Endodermal cell (in vitro differentiated cells): ENCODE measurements at regions not wholly inside any gene's neighbourhood (a gene's known extent, or its start where the extent isn't known, plus 50 kb on each side); places are given as distances from the start of the nearest gene placed in this dataset.
"Not testable (repeated sequence)": the region's sequence is repeated elsewhere in the genome, so short reads cannot be mapped to it uniquely, and the experiment has no call there.

Experiments
- DNase-seq: peaks from one replicate; pipeline ENCODE4 v3.0.0-alpha.2; 2017
- H3K27ac ChIP-seq: 2 replicates; pipeline ENCODE4 v1.5.1; 2013; ENCODE audit warnings: mild to moderate bottlenecking, low read depth, low read length, moderate library complexity
- H3K27me3 ChIP-seq: 2 replicates; pipeline ENCODE4 v1.6.1; 2013; ENCODE audit warnings: mild to moderate bottlenecking, low read length, moderate library complexity; ENCODE audit not compliant: insufficient read depth, control insufficient read depth, poor library complexity, severe bottlenecking
- H3K36me3 ChIP-seq: 2 replicates; pipeline ENCODE4 v1.7.0; 2013; ENCODE audit warnings: mild to moderate bottlenecking, low read length, moderate library complexity; ENCODE audit not compliant: control insufficient read depth, insufficient read depth
- H3K4me1 ChIP-seq: one replicate; pipeline ENCODE4 v1.7.0; 2013; ENCODE audit warnings: low read length; ENCODE audit not compliant: control insufficient read depth, insufficient read depth
- H3K4me3 ChIP-seq: 2 replicates; pipeline ENCODE4 v1.5.1; 2013; ENCODE audit warnings: mild to moderate bottlenecking, low read length, moderate library complexity
- H3K9ac ChIP-seq: 2 replicates; pipeline ENCODE4 v1.6.1; 2013; ENCODE audit warnings: mild to moderate bottlenecking, low read length, moderate library complexity; ENCODE audit not compliant: poor library complexity, severe bottlenecking; ENCODE audit errors: extremely low read depth
- H3K9me3 ChIP-seq: 2 replicates; pipeline ENCODE4 v1.6.1; 2013; ENCODE audit warnings: mild to moderate bottlenecking, low read length, moderate library complexity; ENCODE audit not compliant: control insufficient read depth
- H3K27ac Mint-ChIP-seq: 2 replicates; pipeline ENCODE4 v1.8.0; 2020; ENCODE audit warnings: mixed read lengths
- H3K27me3 Mint-ChIP-seq: 2 replicates; pipeline ENCODE4 v1.8.0; 2021; ENCODE audit warnings: mild to moderate bottlenecking, mixed read lengths; ENCODE audit not compliant: insufficient read depth
- H3K36me3 Mint-ChIP-seq: 2 replicates; pipeline ENCODE4 v1.8.0; 2020; ENCODE audit warnings: low read depth, mixed read lengths
- H3K4me1 Mint-ChIP-seq: 2 replicates; pipeline ENCODE4 v1.8.0; 2020; ENCODE audit warnings: mixed read lengths
- H3K4me3 Mint-ChIP-seq: 2 replicates; pipeline ENCODE4 v1.8.0; 2020; ENCODE audit warnings: mild to moderate bottlenecking, moderate library complexity, mixed read lengths
- H3K9me3 Mint-ChIP-seq: 2 replicates; pipeline ENCODE4 v1.8.0; 2020; ENCODE audit warnings: mild to moderate bottlenecking, mixed read lengths
- CTCF ChIP-seq: fragments of 200-600 bp; sonication (generic); conservative IDR thresholded peaks from 2 replicates; pipeline ENCODE4 v1.5.0; 2021; ENCODE audit warnings: antibody characterized with exemption, mild to moderate bottlenecking
- WGBS, 2 experiments: methylation state at CpG; one replicate each; pipeline versions ENCODE4 v1.1.5 to v1.1.7; 2013; ENCODE audit warnings: missing lambda C conversion rate in 2 of 2, mixed read lengths in 1 of 2; ENCODE audit not compliant: insufficient coverage in 1 of 2, insufficient read length in 1 of 2; 5-methylcytosine and 5-hydroxymethylcytosine counted together

- H3K36me3 Mint-ChIP-seq: no peaks in the 10 kb centered on the region
- no peak overlapping the region for H3K4me3 Mint-ChIP-seq
- Histone ChIP-seq H3K36me3 (no peaks in the 10 kb centered on the region), H3K9me3 (no peaks in the 10 kb centered on the region), H3K4me3 (no peak overlapping the region), H3K9ac (no peak overlapping the region), H3K27ac (no peak overlapping the region), H3K27me3 (no peaks in the 10 kb centered on the region), H3K4me1 (no peaks in the 10 kb centered on the region)
- peaks cover 8% of the 10 kb centered on the region for H3K9me3 Mint-ChIP-seq
- TF ChIP-seq CTCF: no peak
- peaks cover 13% of the 10 kb centered on the region for H3K4me1 Mint-ChIP-seq
- no peak overlapping the region for H3K27ac Mint-ChIP-seq
- no peaks in the 10 kb centered on the region for H3K27me3 Mint-ChIP-seq
- 20 to 77% methylated on average over 2 to 3 of the region's 3 CpGs for WGBS, 2 experiments
- no peak for DNase-seq
Measured at GRCh38 chr3:178352326-178353005, 183.8 kb upstream of the KCNMB2 start.

- no peaks in the 10 kb centered on the region for H3K4me1 ChIP-seq
- no CpG with 5 or more reads among the region's 1 CpG for WGBS, 2 experiments
- no peak overlapping the region for H3K27ac ChIP-seq
- Mint-ChIP-seq H3K9me3 (peaks cover 8% of the 10 kb centered on the region), H3K4me3 (no peak overlapping the region), H3K27me3 (no peaks in the 10 kb centered on the region), H3K27ac (no peak overlapping the region), H3K4me1 (peaks cover 13% of the 10 kb centered on the region), H3K36me3 (no peaks in the 10 kb centered on the region)
- H3K36me3 ChIP-seq: no peaks in the 10 kb centered on the region
- no peaks in the 10 kb centered on the region for H3K9me3 ChIP-seq
- no peak for DNase-seq
- no peak for TF ChIP-seq CTCF
- H3K4me3 ChIP-seq: no peak overlapping the region
- H3K27me3 ChIP-seq: no peaks in the 10 kb centered on the region
- H3K9ac ChIP-seq: no peak overlapping the region
Measured at GRCh38 chr3:178353006-178353694, 183.1 kb upstream of the KCNMB2 start.

GRCh38 chr3:178359728-178360127 lies 176.5 kb upstream of the KCNMB2 start:
- H3K9me3 ChIP-seq: peaks cover 5% of the 10 kb centered on the region
- peaks cover 25% of the 10 kb centered on the region for H3K9me3 Mint-ChIP-seq
- TF ChIP-seq CTCF: no peak
- no peak overlapping the region for H3K4me3 Mint-ChIP-seq
- H3K27me3 Mint-ChIP-seq: no peaks in the 10 kb centered on the region
- no peaks in the 10 kb centered on the region for H3K27me3 ChIP-seq
- H3K27ac Mint-ChIP-seq: no peak overlapping the region
- no peaks in the 10 kb centered on the region for H3K36me3 Mint-ChIP-seq
- no peaks in the 10 kb centered on the region for H3K36me3 ChIP-seq
- H3K9ac ChIP-seq: no peak overlapping the region
- H3K4me3 ChIP-seq: no peak overlapping the region
- no peak for DNase-seq
- WGBS, 2 experiments: no CpG with 5 or more reads among the region's 6 CpGs
- H3K4me1 Mint-ChIP-seq: peaks cover 7% of the 10 kb centered on the region
- no peak overlapping the region for H3K27ac ChIP-seq
- no peaks in the 10 kb centered on the region for H3K4me1 ChIP-seq

- not testable (repeated sequence) for H3K4me1 ChIP-seq, DNase-seq, H3K4me3 ChIP-seq, H3K36me3 Mint-ChIP-seq, H3K9ac ChIP-seq, H3K4me1 Mint-ChIP-seq, H3K36me3 ChIP-seq, H3K27ac Mint-ChIP-seq, H3K27me3 ChIP-seq, H3K4me3 Mint-ChIP-seq, H3K27ac ChIP-seq, H3K9me3 ChIP-seq, H3K27me3 Mint-ChIP-seq
- 100% methylated on average over 1 of the region's 2 CpGs; no CpG with 5 or more reads in 1 of the 2 experiments for WGBS, 2 experiments
- H3K9me3 Mint-ChIP-seq: peaks cover 45% of the 10 kb centered on the region
Measured at GRCh38 chr3:178363048-178363447, 173.2 kb upstream of the KCNMB2 start.
